CD14-positive monocyte (primary cell): ENCODE measurements at regions not wholly inside any gene's neighbourhood (a gene's known extent, or its start where the extent isn't known, plus 50 kb on each side); places are given as distances from the start of the nearest gene placed in this dataset.

Experiments used
- DNase-seq, 3 donors: peaks; one replicate each; pipeline ENCODE4 v3.0.0-alpha.2; 2011 to 2022
- H2AFZ ChIP-seq: 2 replicates; pipeline ENCODE4 v1.6.0; 2012; ENCODE audit warnings: mild to moderate bottlenecking, low read depth, low read length, inconsistent platforms; ENCODE audit not compliant: insufficient read depth, poor library complexity, severe bottlenecking
- H3K27ac ChIP-seq, 2 donors: 1 replicate in 1 of 2; 2 replicates in 1 of 2; pipeline ENCODE4 v1.5.1; 2012 to 2013; ENCODE audit warnings: low read length in 2 of 2, control low read depth in 1 of 2, inconsistent platforms in 1 of 2, low read depth in 1 of 2, mild to moderate bottlenecking in 1 of 2
- H3K27me3 ChIP-seq, 2 donors: one replicate each; pipeline versions ENCODE4 v1.6.0 to v1.6.1; 2011 to 2013; ENCODE audit warnings: low read length in 2 of 2; ENCODE audit not compliant: control insufficient read depth in 2 of 2, insufficient read depth in 2 of 2
- H3K36me3 ChIP-seq, 2 donors: replicated peaks in 1 of 2; 1 replicate in 1 of 2; 2 replicates in 1 of 2; pipeline versions ENCODE4 v1.5.1 to v1.6.1; 2012 to 2013; ENCODE audit warnings: low read length in 2 of 2, control low read depth in 1 of 2, inconsistent platforms in 1 of 2, mild to moderate bottlenecking in 1 of 2; ENCODE audit not compliant: insufficient read depth in 2 of 2, control insufficient read depth in 1 of 2
- H3K4me1 ChIP-seq, 2 donors: 1 replicate in 1 of 2; 2 replicates in 1 of 2; pipeline versions ENCODE4 v1.5.1 to v1.6.1; 2012 to 2013; ENCODE audit warnings: low read length in 2 of 2, control low read depth in 1 of 2, inconsistent platforms in 1 of 2, mild to moderate bottlenecking in 1 of 2, moderate library complexity in 1 of 2; ENCODE audit not compliant: insufficient read depth in 2 of 2, control insufficient read depth in 1 of 2
- H3K4me2 ChIP-seq: replicated peaks from 2 replicates; pipeline ENCODE3; 2012; ENCODE audit warnings: low read length, moderate library complexity, mild to moderate bottlenecking; ENCODE audit not compliant: poor library complexity, severe bottlenecking; ENCODE audit errors: extremely low read depth
- H3K4me3 ChIP-seq, 3 experiments: fragments of 200-600 bp in 1 of 3; sonication (generic) in 1 of 3; replicated peaks in 1 of 3; 1 replicate in 2 of 3; 2 replicates in 1 of 3; pipeline ENCODE4 v1.5.1; 2011 to 2013; ENCODE audit warnings: low read length in 3 of 3, mild to moderate bottlenecking in 3 of 3, control low read depth in 2 of 3, low read depth in 2 of 3, inconsistent platforms in 1 of 3, moderate library complexity in 1 of 3
- H3K79me2 ChIP-seq: 2 replicates; pipeline ENCODE4 v1.6.0; 2012; ENCODE audit warnings: mild to moderate bottlenecking, control low read depth, inconsistent platforms, low read length, moderate library complexity; ENCODE audit not compliant: insufficient read depth
- H3K9ac ChIP-seq: 2 replicates; pipeline ENCODE4 v1.6.0; 2017; ENCODE audit warnings: low read length, mild to moderate bottlenecking; ENCODE audit not compliant: insufficient read depth, poor library complexity, severe bottlenecking
- H3K9me3 ChIP-seq, 2 donors: replicated peaks in 1 of 2; 1 replicate in 1 of 2; 2 replicates in 1 of 2; pipeline versions ENCODE4 v1.5.1 to v1.6.1; 2012 to 2013; ENCODE audit warnings: low read length in 2 of 2, control low read depth in 1 of 2; ENCODE audit not compliant: control insufficient read depth in 1 of 2, insufficient read depth in 1 of 2
- H4K20me1 ChIP-seq: 2 replicates; pipeline ENCODE4 v1.6.0; 2012; ENCODE audit warnings: mild to moderate bottlenecking, low read length, control low read depth, moderate library complexity; ENCODE audit not compliant: insufficient read depth
- H3K27ac Mint-ChIP-seq, 7 donors: one replicate each; pipeline ENCODE4 v1.8.0; 2020; ENCODE audit warnings: mild to moderate bottlenecking in 7 of 7, mixed read lengths in 7 of 7, moderate library complexity in 6 of 7, inconsistent platforms in 2 of 7
- H3K27me3 Mint-ChIP-seq, 3 donors: one replicate each; pipeline ENCODE4 v1.8.0; 2021 to 2022; ENCODE audit warnings: low read depth in 3 of 3, mild to moderate bottlenecking in 3 of 3, mixed read lengths in 3 of 3, moderate library complexity in 3 of 3, inconsistent platforms in 1 of 3
- H3K36me3 Mint-ChIP-seq, 2 donors: one replicate each; pipeline ENCODE4 v1.8.0; 2020; ENCODE audit warnings: mixed read lengths in 2 of 2, inconsistent platforms in 1 of 2, mild to moderate bottlenecking in 1 of 2
- H3K4me1 Mint-ChIP-seq: one replicate; pipeline ENCODE4 v1.8.0; 2020; ENCODE audit warnings: mild to moderate bottlenecking, mixed read lengths
- H3K4me3 Mint-ChIP-seq, 2 donors: one replicate each; pipeline ENCODE4 v1.8.0; 2020; ENCODE audit warnings: mild to moderate bottlenecking in 2 of 2, mixed read lengths in 2 of 2, moderate library complexity in 1 of 2
- H3K9me3 Mint-ChIP-seq, 7 donors: one replicate each; pipeline ENCODE4 v1.8.0; 2020 to 2022; ENCODE audit warnings: mixed read lengths in 7 of 7, mild to moderate bottlenecking in 6 of 7, moderate library complexity in 6 of 7, inconsistent platforms in 2 of 7
- WGBS: methylation state at CpG from one replicate; pipeline ENCODE4 v1.1.5; 2013; ENCODE audit warnings: missing lambda C conversion rate; ENCODE audit not compliant: insufficient coverage; 5-methylcytosine and 5-hydroxymethylcytosine counted together
- intact Hi-C, 2 donors: fragments of 100-400 bp; cut with micrococcal nuclease; formaldehyde crosslinking; loops; one replicate each; pipeline versions ENCODE4 v1.15.0 to v1.15.1; 2023
- TF ChIP-seq, protein P1 (sequence below): fragments of 200-600 bp; IDR thresholded peaks from one replicate; pipeline ENCODE4 v1.8.0; 2022; ENCODE audit warnings: antibody characterized with exemption, mild to moderate bottlenecking

DNA sequence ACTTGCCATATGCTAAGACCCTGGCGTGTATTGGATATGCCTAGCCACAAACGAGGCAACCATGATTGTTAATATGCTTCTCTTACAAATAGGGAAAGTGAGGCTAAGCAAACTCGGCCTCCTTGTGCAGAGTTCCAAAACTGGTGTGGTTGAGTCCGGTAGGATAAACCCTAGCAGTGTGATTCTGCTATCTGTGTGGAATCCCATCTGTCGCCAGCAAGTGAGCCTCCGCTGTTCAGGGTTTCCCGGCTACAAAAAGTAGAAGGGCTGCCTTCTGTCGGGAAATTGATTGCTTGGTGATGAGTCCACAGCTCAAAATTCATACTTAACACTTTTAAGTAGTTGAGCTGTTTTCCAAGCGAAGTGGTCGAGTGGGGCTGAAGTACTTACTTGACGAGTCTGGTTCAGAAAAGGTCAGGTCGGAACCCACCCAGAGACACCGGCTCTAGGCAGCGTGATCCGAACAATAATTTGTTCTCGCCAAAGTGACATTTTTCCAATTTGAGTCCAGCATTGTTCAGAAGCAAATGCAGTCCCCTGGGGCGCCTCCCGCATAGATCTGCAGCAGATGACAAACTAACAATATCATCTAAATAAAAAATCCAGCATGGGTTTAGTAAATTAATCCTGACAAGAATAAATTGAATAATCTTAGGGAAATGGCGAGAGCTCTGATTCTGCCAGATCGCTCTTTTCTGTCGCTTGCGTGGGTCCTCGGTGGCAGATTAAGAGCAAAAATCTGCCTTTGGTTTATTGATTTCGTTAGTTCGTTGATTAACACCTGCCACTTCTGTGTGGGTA, 686.7 kb upstream of the RBFOX1 start:
- intact Hi-C loops, result no loop called here
- H3K4me1 ChIP-seq, result no peaks in the 10 kb centered on the region
- Mint-ChIP-seq H3K36me3 (no peaks in the 10 kb centered on the region), H3K27me3 (peaks cover 6 to 14% (median 11%) of the 10 kb centered on the region in 3 donors), H3K4me1 (no peaks in the 10 kb centered on the region), H3K27ac (no peak overlapping the region), H3K9me3 (no peaks in the 10 kb centered on the region), H3K4me3 (no peak overlapping the region)
- H3K9ac ChIP-seq, result no peak overlapping the region
- H2AFZ ChIP-seq, result no peak overlapping the region
- no peak for DNase-seq
- H3K9me3 ChIP-seq, result no peaks in the 10 kb centered on the region
- H3K27ac ChIP-seq, result no peak overlapping the region
- TF ChIP-seq, protein P1, sequence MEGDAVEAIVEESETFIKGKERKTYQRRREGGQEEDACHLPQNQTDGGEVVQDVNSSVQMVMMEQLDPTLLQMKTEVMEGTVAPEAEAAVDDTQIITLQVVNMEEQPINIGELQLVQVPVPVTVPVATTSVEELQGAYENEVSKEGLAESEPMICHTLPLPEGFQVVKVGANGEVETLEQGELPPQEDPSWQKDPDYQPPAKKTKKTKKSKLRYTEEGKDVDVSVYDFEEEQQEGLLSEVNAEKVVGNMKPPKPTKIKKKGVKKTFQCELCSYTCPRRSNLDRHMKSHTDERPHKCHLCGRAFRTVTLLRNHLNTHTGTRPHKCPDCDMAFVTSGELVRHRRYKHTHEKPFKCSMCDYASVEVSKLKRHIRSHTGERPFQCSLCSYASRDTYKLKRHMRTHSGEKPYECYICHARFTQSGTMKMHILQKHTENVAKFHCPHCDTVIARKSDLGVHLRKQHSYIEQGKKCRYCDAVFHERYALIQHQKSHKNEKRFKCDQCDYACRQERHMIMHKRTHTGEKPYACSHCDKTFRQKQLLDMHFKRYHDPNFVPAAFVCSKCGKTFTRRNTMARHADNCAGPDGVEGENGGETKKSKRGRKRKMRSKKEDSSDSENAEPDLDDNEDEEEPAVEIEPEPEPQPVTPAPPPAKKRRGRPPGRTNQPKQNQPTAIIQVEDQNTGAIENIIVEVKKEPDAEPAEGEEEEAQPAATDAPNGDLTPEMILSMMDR, result no peak
- no peaks in the 10 kb centered on the region for H3K36me3 ChIP-seq
- H3K4me3 ChIP-seq, result no peak overlapping the region
- 90% methylated on average over 14 of the region's 25 CpGs for WGBS
- H3K27me3 ChIP-seq, result peaks cover 6 to 7% of the 10 kb centered on the region in 2 donors
- no peaks in the 10 kb centered on the region for H3K79me2 ChIP-seq
- no peak overlapping the region for H3K4me2 ChIP-seq
- no peaks in the 10 kb centered on the region for H4K20me1 ChIP-seq

GRCh38 chr16:6644916-6645315, 687.7 kb upstream of the RBFOX1 start:
- Histone ChIP-seq H3K4me1 (no peaks in the 10 kb centered on the region), H3K4me3 (no peak overlapping the region), H3K27me3 (peaks cover 6 to 7% of the 10 kb centered on the region in 2 donors), H3K36me3 (no peaks in the 10 kb centered on the region), H3K79me2 (no peaks in the 10 kb centered on the region), H2AFZ (no peak overlapping the region), H3K9me3 (no peaks in the 10 kb centered on the region), H3K27ac (no peak overlapping the region), H4K20me1 (no peaks in the 10 kb centered on the region), H3K4me2 (no peak overlapping the region), H3K9ac (no peak overlapping the region)
- no peak overlapping the region for H3K4me3 Mint-ChIP-seq
- H3K36me3 Mint-ChIP-seq, result no peaks in the 10 kb centered on the region
- no peak for DNase-seq
- H3K27ac Mint-ChIP-seq, result no peak overlapping the region
- TF ChIP-seq, protein P1, result no peak
- H3K27me3 Mint-ChIP-seq, result peaks cover 6 to 14% (median 11%) of the 10 kb centered on the region in 3 donors
- intact Hi-C loops, result no loop called here
- 76% methylated on average over 3 of the region's 4 CpGs for WGBS
- H3K9me3 Mint-ChIP-seq, result peaks cover 0 to 2% (median 0%) of the 10 kb centered on the region in 7 donors
- no peaks in the 10 kb centered on the region for H3K4me1 Mint-ChIP-seq
